ENCODE measurements at regions not wholly inside any gene's neighbourhood (a gene's known extent, or its start where the extent isn't known, plus 50 kb on each side); places are given as distances from the start of the nearest gene placed in this dataset.

- 91% methylated on average over 11 of the region's 11 CpGs for WGBS
- Histone ChIP-seq H3K27ac (ENCODE audit: low read depth) (no peak overlapping the region), H3K36me3 (ENCODE audit: insufficient read depth) (no peaks in the 10 kb centered on the region), H3K4me3 (ENCODE audit: low read depth, low read length) (no peak overlapping the region), H3K4me1 (ENCODE audit: insufficient read depth) (no peaks in the 10 kb centered on the region)
- DNase-seq (ENCODE audit: extremely low spot score) = no peak
Measured at GRCh38 chr15:70358011-70358819, 260.5 kb upstream of the TLE3 start.

DNA sequence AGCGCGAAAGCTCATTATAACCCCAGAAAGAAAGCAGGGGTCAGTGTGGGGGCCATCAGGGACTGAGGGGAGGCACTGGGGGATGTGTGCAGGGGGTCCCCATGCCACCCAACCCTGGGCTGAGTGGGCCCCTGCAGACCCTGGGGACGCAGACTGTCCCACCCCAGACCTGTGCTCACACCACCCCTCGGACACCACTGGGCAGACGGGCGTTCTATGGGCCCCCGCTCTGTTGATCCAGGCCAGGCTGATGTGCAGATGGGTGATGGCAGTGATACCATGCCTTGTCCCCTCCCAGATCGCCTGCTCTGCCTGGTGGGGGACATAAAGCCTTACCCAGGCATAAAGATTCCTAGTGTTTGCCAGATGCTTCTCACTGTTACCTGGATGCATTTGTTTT lies 259.7 kb upstream of the TLE3 start:
- Histone ChIP-seq H3K36me3 (ENCODE audit: insufficient read depth) (no peaks in the 10 kb centered on the region), H3K4me3 (ENCODE audit: low read depth, low read length) (no peak overlapping the region), H3K4me1 (ENCODE audit: insufficient read depth) (no peaks in the 10 kb centered on the region), H3K27ac (ENCODE audit: low read depth) (no peak overlapping the region)
- no peak for DNase-seq (ENCODE audit: extremely low spot score)
- WGBS = 90% methylated on average over 8 of the region's 8 CpGs

- Histone ChIP-seq H3K4me3 (ENCODE audit: low read depth, low read length) (no peak overlapping the region), H3K4me1 (ENCODE audit: insufficient read depth) (no peaks in the 10 kb centered on the region), H3K36me3 (ENCODE audit: insufficient read depth) (no peaks in the 10 kb centered on the region), H3K27ac (ENCODE audit: low read depth) (no peak overlapping the region)
- WGBS = 90% methylated on average over 7 of the region's 7 CpGs
- no peak for DNase-seq (ENCODE audit: extremely low spot score)
Measured at GRCh38 chr15:70356919-70357318, 259.2 kb upstream of the TLE3 start.

DNA sequence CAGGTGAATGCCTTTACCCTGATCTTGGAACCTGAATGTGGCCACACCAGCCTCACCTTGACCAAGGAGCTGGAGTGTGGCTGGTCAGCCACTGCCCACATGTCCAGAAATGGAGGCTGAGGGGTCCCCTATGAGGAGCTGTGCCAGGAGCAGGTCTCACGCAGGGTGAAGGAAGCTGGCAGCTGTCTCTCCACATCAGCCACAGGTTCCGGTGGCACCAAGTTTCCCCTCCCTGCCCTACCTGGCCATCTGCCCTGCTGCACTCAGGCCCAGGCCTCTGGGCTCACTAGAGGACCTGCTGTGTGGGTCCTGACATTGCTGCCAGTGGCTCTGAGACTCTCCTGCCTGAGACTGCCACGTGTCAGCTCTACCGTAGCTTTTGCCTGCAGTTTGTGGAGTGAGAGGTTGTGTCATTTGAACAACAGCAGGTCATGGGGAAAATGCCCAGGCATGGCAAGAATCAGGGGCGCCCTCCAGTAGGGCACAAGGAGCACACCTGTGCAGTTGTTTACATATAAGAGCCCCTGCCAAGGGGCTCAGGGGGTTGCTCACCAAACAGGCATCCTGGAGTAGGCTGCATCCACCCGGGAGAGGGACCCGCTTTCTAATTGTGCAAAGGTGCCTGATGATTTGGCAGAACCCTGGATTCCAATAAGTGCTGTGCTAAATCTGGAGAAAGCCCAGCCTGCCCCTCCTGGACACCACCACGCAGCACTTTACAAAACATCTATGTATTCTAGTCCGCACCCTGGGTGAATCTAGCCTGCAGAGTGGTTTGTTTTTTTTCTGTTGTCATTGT lies 258.5 kb upstream of the TLE3 start:
- Histone ChIP-seq H3K4me3 (ENCODE audit: low read depth, low read length) (no peak overlapping the region), H3K36me3 (ENCODE audit: insufficient read depth) (no peaks in the 10 kb centered on the region), H3K27ac (ENCODE audit: low read depth) (no peak overlapping the region), H3K4me1 (ENCODE audit: insufficient read depth) (no peaks in the 10 kb centered on the region)
- no peak for DNase-seq (ENCODE audit: extremely low spot score)
- 93% methylated on average over 9 of the region's 9 CpGs for WGBS

DNA sequence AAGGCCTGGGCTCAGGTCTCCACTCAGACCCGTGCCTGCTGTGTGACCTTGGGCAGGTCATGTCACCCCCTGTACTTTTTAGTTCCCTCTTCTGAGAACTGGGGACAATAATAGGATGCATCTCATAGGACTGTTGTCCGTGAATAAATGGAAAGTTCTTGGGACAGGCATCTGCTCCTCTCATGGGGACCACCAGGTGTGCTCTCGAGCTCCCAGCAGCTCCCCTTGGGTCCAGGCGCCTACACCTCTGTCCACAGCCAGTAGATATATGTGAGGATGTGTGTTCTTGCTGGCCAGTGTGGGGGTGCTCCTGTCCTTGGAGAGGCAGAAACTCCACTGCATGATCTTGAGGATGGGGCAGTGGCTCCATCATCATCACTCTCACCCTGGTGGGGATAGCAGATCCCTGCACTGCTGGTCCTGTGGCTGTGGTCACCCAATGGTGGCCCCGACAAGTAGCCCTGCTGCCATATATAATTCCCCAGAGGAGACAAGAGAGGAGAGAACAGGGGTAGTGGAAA lies 257.6 kb upstream of the TLE3 start:
- Histone ChIP-seq H3K4me3 (ENCODE audit: low read depth, low read length) (no peak overlapping the region), H3K27ac (ENCODE audit: low read depth) (no peak overlapping the region), H3K36me3 (ENCODE audit: insufficient read depth) (no peaks in the 10 kb centered on the region), H3K4me1 (ENCODE audit: insufficient read depth) (no peaks in the 10 kb centered on the region)
- no peak for DNase-seq (ENCODE audit: extremely low spot score)
- WGBS = 94% methylated on average over 5 of the region's 5 CpGs

DNA sequence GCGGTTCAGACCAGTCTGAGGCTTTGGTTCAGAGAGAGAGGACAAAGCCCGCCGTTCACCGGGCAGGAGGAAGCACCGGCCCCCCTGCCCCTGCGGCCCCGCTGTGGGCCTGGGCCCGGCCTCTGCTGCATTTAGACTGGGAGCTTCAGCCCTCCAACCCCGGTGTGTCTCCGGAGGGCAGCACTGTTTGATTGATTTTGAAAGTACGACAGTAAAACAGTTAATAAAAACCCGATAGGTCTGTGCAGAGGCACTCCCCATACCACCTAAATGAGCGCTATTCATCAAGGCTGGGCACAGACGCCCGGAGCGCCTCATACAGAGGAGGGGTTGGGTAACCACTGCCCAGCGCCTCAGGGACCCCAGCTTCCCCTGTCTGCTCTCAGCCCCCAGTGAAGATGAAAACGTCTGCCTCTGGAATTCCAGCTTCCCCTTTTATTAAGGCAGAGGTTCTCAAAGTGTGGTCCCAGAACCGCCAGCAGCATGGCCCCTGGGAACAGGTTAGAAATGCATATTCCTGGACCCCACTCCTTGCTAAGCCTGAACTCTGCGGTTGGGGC lies 256.7 kb upstream of the TLE3 start:
- no peak for DNase-seq (ENCODE audit: extremely low spot score)
- Histone ChIP-seq H3K36me3 (ENCODE audit: insufficient read depth) (no peaks in the 10 kb centered on the region), H3K27ac (ENCODE audit: low read depth) (no peak overlapping the region), H3K4me1 (ENCODE audit: insufficient read depth) (no peaks in the 10 kb centered on the region), H3K4me3 (ENCODE audit: low read depth, low read length) (no peak overlapping the region)
- WGBS = 79% methylated on average over 20 of the region's 20 CpGs

DNA sequence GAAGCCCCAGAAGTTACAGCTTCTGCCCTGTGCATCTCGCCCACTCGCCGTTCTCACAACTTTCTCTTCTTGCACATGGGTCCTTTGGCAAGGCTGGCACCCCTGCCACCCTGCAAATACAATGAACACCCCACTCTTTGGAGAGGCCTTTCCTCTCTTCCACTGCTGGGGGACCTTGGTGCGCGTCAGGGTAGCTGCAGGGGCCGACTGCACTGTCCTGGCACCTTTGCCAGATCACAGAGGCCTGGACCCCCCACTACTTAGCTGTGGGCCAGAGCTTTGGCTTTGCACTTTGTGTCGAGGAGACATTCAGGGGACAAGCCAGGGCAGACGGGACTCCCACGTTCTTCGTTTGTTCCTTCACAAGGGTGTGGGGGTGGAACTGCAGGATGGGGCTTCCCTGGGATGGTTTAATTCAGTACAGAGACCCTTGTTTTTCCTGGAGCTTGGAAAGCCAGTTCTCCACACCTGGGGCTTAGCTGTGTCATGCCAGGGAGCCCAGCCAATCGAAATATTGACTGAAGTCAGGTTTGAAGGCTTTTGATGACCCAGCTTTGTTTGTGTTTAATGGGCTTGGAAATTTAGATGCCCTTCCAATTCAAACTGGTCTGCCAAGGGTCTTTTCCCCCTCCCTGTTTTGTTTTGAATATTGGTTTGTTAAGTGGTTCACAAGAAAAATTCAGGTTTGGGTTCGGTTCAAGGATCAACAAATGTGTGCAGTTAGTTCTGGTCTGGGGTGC lies 256.1 kb upstream of the TLE3 start:
- Histone ChIP-seq H3K4me3 (ENCODE audit: low read depth, low read length) (no peak overlapping the region), H3K4me1 (ENCODE audit: insufficient read depth) (no peaks in the 10 kb centered on the region), H3K36me3 (ENCODE audit: insufficient read depth) (no peaks in the 10 kb centered on the region), H3K27ac (ENCODE audit: low read depth) (no peak overlapping the region)
- no peak for DNase-seq (ENCODE audit: extremely low spot score)
- WGBS = 94% methylated on average over 12 of the region's 12 CpGs

- H3K4me3 ChIP-seq (ENCODE audit: low read depth, low read length) = no peak overlapping the region
- no peak overlapping the region for H3K27ac ChIP-seq (ENCODE audit: low read depth)
- WGBS = 97% methylated on average over 3 of the region's 3 CpGs
- H3K4me1 ChIP-seq (ENCODE audit: insufficient read depth) = no peaks in the 10 kb centered on the region
- no peak for DNase-seq (ENCODE audit: extremely low spot score)
- no peaks in the 10 kb centered on the region for H3K36me3 ChIP-seq (ENCODE audit: insufficient read depth)
Measured at GRCh38 chr15:70351941-70352774, 254.4 kb upstream of the TLE3 start.

DNA sequence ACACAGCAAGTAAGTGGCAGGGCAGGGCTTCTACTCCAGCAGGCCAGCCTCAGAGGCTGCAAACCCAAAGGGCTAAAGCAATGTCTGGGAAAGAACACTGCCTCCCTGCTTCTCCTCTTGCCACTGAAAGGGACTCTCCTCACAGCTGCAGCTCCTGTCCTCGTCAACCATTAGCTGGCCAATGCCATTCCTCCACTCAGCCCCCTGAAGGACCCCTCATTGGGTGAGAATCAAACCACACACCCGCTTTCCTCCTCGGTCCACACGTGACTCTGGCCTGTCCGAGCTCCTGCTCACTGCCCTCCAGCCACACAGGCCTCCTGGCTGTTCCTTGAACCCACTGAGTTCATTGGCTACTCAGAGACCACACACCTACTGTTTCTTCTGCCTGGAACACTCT lies 253.7 kb upstream of the TLE3 start:
- WGBS = 96% methylated on average over 5 of the region's 5 CpGs
- H3K27ac ChIP-seq (ENCODE audit: low read depth) = no peak overlapping the region
- no peaks in the 10 kb centered on the region for H3K36me3 ChIP-seq (ENCODE audit: insufficient read depth)
- H3K4me3 ChIP-seq (ENCODE audit: low read depth, low read length) = no peak overlapping the region
- DNase-seq (ENCODE audit: extremely low spot score) = no peak
- no peaks in the 10 kb centered on the region for H3K4me1 ChIP-seq (ENCODE audit: insufficient read depth)

DNA sequence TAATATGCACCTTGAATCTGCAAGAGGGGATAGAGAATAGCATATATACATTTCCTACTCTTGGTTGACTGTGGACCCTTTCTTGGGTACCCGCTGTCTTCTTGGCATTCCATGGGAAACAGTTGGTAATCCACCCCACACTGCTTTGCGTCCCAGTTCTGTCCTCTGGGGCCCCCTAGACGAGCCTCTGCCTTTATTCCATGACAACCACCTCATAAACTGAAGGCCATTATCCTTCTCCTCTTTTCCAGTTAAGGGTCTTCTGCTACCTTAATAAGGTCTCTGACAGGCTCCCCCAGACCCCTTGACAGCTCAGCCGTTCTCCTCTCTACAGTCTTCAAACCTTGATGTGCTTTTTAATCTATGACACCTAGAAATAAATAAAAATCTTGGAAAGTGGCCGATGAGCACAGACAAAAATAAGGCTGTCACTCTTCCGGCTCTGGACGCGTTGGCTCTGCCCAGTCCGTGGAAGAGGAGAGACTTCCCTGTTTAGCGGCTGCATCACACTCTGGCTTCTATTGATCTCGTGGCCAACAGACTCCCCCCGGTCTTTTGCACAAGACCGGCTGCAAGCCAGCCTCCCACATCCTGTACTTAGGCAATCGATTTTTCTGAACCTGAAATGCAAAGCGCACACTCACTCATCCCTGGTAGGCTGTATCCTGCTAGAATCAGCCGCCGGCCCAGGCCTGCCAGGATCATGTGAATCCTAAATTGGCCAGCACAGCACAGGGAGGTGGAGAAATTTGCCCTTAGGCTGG lies 251.0 kb upstream of the TLE3 start:
- Histone ChIP-seq H3K36me3 (ENCODE audit: insufficient read depth) (no peaks in the 10 kb centered on the region), H3K4me3 (ENCODE audit: low read depth, low read length) (no peak overlapping the region), H3K4me1 (ENCODE audit: insufficient read depth) (no peaks in the 10 kb centered on the region), H3K27ac (ENCODE audit: low read depth) (no peak overlapping the region)
- WGBS = 64% methylated on average over 17 of the region's 17 CpGs
- DNase-seq (ENCODE audit: extremely low spot score) = no peak

DNA sequence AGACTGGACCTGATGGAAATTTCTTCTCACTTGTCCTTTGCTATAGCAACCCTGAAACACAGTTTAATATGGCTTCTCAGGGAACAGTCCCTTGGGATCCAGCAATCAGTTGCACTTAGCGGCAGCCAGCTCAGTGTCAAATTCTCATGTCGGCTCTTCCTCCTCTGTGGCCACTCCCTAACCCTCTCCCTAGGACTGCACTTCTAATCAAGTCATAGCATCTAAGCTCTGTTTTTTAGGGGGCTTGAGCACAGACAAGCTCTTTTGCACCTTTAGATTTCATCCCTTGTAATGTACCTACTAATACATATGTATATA lies 250.5 kb upstream of the TLE3 start:
- 60% methylated on average over 2 of the region's 2 CpGs for WGBS
- H3K36me3 ChIP-seq (ENCODE audit: insufficient read depth) = no peaks in the 10 kb centered on the region
- H3K27ac ChIP-seq (ENCODE audit: low read depth) = no peak overlapping the region
- H3K4me1 ChIP-seq (ENCODE audit: insufficient read depth) = no peaks in the 10 kb centered on the region
- no peak for DNase-seq (ENCODE audit: extremely low spot score)
- no peak overlapping the region for H3K4me3 ChIP-seq (ENCODE audit: low read depth, low read length)
